Fibroblast of lung (primary cell): ENCODE measurements at regions not wholly inside any gene's neighbourhood (a gene's known extent, or its start where the extent isn't known, plus 50 kb on each side); places are given as distances from the start of the nearest gene placed in this dataset.

Experiments
- EZH2 ChIP-seq: IDR thresholded peaks from 2 replicates; pipeline ENCODE4 v1.5.1; 2012; ENCODE audit warnings: low read length, control low read depth, mild to moderate bottlenecking; ENCODE audit errors: missing control alignments
- TF ChIP-seq, protein P1 (sequence below), 2 donors: IDR thresholded peaks in 1 of 2; conservative IDR thresholded peaks in 1 of 2; 1 replicate in 1 of 2; 2 replicates in 1 of 2; pipeline ENCODE4 v1.5.1; 2011 to 2012; ENCODE audit warnings: low read length in 2 of 2, control low read depth in 1 of 2, inconsistent platforms in 1 of 2, low read depth in 1 of 2, mild to moderate bottlenecking in 1 of 2

DNA sequence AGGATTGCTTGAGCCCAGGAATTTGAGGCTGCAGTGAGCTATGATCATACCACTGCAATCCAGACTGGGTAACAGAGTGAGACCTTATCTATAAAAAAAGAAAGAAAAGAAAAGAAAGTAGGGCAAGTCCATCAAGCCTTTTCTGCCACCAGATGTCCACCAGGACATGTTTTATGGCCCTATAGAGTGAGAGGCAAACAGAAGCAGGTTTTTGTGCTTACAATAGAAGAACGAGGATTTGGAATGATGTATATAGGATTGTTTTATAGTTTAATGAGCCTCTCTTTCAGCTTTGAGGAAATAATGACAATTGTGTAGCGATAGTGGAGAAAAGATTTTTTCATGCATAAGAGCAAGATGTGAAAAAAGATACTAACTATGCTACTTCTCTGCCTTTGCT is 480.5 kb downstream of the KLF12 start:
- no peak for TF ChIP-seq EZH2
- TF ChIP-seq, protein P1, sequence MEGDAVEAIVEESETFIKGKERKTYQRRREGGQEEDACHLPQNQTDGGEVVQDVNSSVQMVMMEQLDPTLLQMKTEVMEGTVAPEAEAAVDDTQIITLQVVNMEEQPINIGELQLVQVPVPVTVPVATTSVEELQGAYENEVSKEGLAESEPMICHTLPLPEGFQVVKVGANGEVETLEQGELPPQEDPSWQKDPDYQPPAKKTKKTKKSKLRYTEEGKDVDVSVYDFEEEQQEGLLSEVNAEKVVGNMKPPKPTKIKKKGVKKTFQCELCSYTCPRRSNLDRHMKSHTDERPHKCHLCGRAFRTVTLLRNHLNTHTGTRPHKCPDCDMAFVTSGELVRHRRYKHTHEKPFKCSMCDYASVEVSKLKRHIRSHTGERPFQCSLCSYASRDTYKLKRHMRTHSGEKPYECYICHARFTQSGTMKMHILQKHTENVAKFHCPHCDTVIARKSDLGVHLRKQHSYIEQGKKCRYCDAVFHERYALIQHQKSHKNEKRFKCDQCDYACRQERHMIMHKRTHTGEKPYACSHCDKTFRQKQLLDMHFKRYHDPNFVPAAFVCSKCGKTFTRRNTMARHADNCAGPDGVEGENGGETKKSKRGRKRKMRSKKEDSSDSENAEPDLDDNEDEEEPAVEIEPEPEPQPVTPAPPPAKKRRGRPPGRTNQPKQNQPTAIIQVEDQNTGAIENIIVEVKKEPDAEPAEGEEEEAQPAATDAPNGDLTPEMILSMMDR (conservative IDR thresholded peaks at IDR 0.05 in 1 of 2, IDR thresholded peaks at IDR 0.05 in 1 of 2; ENCODE audit: low read depth in 1 of 2, low read length in 2 of 2), result no peak
